Fibroblast of lung (primary cell): ENCODE measurements at regions not wholly inside any gene's neighbourhood (a gene's known extent, or its start where the extent isn't known, plus 50 kb on each side); places are given as distances from the start of the nearest gene placed in this dataset.

Experiments used
- DNase-seq, 2 donors: peaks; one replicate each; pipeline versions ENCODE4 v3.0.0 to v3.0.0-alpha.2; 2010; ENCODE audit warnings: low read depth in 2 of 2
- H2AFZ ChIP-seq: 2 replicates; pipeline ENCODE4 v1.5.1; 2012; ENCODE audit warnings: low read length, control low read depth, inconsistent platforms
- H3K27ac ChIP-seq: 2 replicates; pipeline ENCODE4 v1.5.1; 2011; ENCODE audit warnings: low read length, control low read depth; ENCODE audit not compliant: insufficient read depth
- H3K27me3 ChIP-seq: 2 replicates; pipeline ENCODE4 v1.5.1; 2011; ENCODE audit warnings: mild to moderate bottlenecking, low read length; ENCODE audit not compliant: control insufficient read depth, insufficient read depth
- H3K36me3 ChIP-seq: 2 replicates; pipeline ENCODE4 v1.5.1; 2011; ENCODE audit warnings: low read length; ENCODE audit not compliant: control insufficient read depth, insufficient read depth
- H3K4me1 ChIP-seq: 2 replicates; pipeline ENCODE4 v1.5.1; 2011; ENCODE audit warnings: low read length; ENCODE audit not compliant: control insufficient read depth, insufficient read depth; ENCODE audit errors: extremely low read depth
- H3K4me2 ChIP-seq: 2 replicates; pipeline ENCODE4 v1.5.1; 2011; ENCODE audit warnings: low read length, control low read depth; ENCODE audit not compliant: insufficient read depth; ENCODE audit errors: extremely low read depth
- H3K4me3 ChIP-seq, 4 experiments: fragments of 200-600 bp in 1 of 4; sonication (generic) in 1 of 4; replicated peaks in 1 of 4; 2 replicates each; pipeline ENCODE4 v1.5.1; 2011 to 2016; ENCODE audit warnings: low read length in 4 of 4, low read depth in 3 of 4, mild to moderate bottlenecking in 3 of 4, control low read depth in 2 of 4, inconsistent platforms in 1 of 4, mixed read lengths in 1 of 4; ENCODE audit not compliant: insufficient read depth in 1 of 4; ENCODE audit errors: control extremely low read depth in 1 of 4
- H3K79me2 ChIP-seq: 2 replicates; pipeline ENCODE4 v1.5.1; 2012; ENCODE audit warnings: mild to moderate bottlenecking, low read length, inconsistent platforms; ENCODE audit not compliant: control insufficient read depth, insufficient read depth
- H3K9ac ChIP-seq: 2 replicates; pipeline ENCODE4 v1.5.1; 2011; ENCODE audit warnings: mild to moderate bottlenecking, low read length, control low read depth; ENCODE audit not compliant: insufficient read depth
- H3K9me3 ChIP-seq: 2 replicates; pipeline ENCODE4 v1.5.1; 2012; ENCODE audit warnings: low read depth, low read length; ENCODE audit not compliant: control insufficient read depth, insufficient read depth
- H4K20me1 ChIP-seq: 2 replicates; pipeline ENCODE4 v1.5.1; 2011; ENCODE audit warnings: low read length; ENCODE audit not compliant: control insufficient read depth, insufficient read depth; ENCODE audit errors: extremely low read depth
- EZH2 ChIP-seq: IDR thresholded peaks from 2 replicates; pipeline ENCODE4 v1.5.1; 2012; ENCODE audit warnings: low read length, control low read depth, mild to moderate bottlenecking; ENCODE audit errors: missing control alignments
- TF ChIP-seq, protein P1 (sequence below), 2 donors: IDR thresholded peaks in 1 of 2; conservative IDR thresholded peaks in 1 of 2; 1 replicate in 1 of 2; 2 replicates in 1 of 2; pipeline ENCODE4 v1.5.1; 2011 to 2012; ENCODE audit warnings: low read length in 2 of 2, control low read depth in 1 of 2, inconsistent platforms in 1 of 2, low read depth in 1 of 2, mild to moderate bottlenecking in 1 of 2

DNA sequence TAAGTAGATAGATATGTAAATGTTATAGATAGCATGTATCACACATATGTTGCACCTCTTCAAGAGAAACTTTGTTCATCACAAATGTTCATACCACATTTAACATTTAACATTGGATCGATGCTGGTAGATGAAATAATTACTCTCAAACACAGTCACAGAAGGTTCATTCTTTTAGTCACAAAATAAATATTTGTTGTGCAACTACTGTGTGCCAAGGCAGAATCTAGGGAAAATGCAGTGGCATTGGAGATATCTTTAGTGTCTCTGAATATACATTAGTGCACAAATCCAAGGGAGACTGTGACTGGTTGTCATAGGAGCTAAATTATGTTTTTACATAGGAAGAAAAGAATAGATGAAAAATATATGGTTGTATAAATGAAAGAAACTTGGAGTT lies 535.7 kb downstream of the BRINP3 start:
- TF ChIP-seq EZH2, result no peak
- TF ChIP-seq, protein P1, sequence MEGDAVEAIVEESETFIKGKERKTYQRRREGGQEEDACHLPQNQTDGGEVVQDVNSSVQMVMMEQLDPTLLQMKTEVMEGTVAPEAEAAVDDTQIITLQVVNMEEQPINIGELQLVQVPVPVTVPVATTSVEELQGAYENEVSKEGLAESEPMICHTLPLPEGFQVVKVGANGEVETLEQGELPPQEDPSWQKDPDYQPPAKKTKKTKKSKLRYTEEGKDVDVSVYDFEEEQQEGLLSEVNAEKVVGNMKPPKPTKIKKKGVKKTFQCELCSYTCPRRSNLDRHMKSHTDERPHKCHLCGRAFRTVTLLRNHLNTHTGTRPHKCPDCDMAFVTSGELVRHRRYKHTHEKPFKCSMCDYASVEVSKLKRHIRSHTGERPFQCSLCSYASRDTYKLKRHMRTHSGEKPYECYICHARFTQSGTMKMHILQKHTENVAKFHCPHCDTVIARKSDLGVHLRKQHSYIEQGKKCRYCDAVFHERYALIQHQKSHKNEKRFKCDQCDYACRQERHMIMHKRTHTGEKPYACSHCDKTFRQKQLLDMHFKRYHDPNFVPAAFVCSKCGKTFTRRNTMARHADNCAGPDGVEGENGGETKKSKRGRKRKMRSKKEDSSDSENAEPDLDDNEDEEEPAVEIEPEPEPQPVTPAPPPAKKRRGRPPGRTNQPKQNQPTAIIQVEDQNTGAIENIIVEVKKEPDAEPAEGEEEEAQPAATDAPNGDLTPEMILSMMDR (conservative IDR thresholded peaks at IDR 0.05 in 1 of 2, IDR thresholded peaks at IDR 0.05 in 1 of 2; ENCODE audit: low read depth in 1 of 2, low read length in 2 of 2), result no peak
- Histone ChIP-seq H4K20me1 (no peaks in the 10 kb centered on the region), H3K4me1 (no peaks in the 10 kb centered on the region), H3K27ac (no peak overlapping the region), H3K4me3 (no peak overlapping the region), H3K4me2 (no peak overlapping the region), H2AFZ (no peak overlapping the region), H3K79me2 (no peaks in the 10 kb centered on the region), H3K9me3 (no peaks in the 10 kb centered on the region), H3K36me3 (no peaks in the 10 kb centered on the region), H3K27me3 (no peaks in the 10 kb centered on the region), H3K9ac (no peak overlapping the region)
- no peak for DNase-seq

DNA sequence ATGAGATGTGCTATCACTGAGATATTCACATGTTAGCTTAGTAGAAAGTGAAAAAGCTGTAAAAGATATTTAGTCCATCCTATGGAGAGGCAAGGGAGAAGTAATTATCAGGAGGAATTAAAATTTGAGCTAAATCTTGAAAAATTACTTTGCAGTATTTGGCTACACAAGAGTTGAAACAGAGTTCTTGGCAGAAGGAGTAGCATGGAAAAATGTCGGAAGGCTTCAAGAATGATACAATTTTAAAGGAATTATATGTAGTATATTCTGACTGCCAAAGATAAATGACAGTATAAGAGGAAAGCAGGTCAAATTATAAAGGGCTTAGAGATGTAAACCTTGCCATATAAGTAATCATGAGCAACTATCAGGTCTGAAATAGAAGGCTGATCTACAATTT lies 518.9 kb downstream of the BRINP3 start:
- Histone ChIP-seq H3K9me3 (no peaks in the 10 kb centered on the region), H3K4me2 (no peak overlapping the region), H3K36me3 (no peaks in the 10 kb centered on the region), H3K27ac (no peak overlapping the region), H4K20me1 (no peaks in the 10 kb centered on the region), H3K9ac (no peak overlapping the region), H3K4me1 (no peaks in the 10 kb centered on the region), H3K79me2 (no peaks in the 10 kb centered on the region), H3K4me3 (no peak overlapping the region), H3K27me3 (no peaks in the 10 kb centered on the region), H2AFZ (no peak overlapping the region)
- no peak for DNase-seq
- TF ChIP-seq, protein P1 (conservative IDR thresholded peaks at IDR 0.05 in 1 of 2, IDR thresholded peaks at IDR 0.05 in 1 of 2; ENCODE audit: low read depth in 1 of 2, low read length in 2 of 2), result no peak
- TF ChIP-seq EZH2, result no peak

DNA sequence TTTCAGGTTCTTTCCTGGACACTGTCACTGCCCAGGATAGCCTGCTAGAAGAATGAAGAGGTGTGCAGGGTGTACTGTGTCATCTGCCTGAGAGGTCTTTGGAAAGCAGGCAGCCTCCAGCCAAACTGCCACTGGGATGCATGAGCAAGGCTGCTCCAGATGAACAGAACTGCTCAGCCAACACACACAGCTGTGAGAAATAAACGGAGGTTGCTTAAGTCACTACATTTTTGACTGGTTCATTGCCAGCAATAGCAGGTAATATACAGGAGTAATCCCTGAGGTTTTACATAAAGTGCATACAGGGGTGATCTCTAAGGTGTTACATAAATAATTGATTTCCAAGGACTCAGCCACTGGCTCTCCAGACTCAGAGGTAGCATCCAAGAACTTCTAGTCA lies 516.9 kb downstream of the BRINP3 start:
- no peaks in the 10 kb centered on the region for H4K20me1 ChIP-seq
- no peak overlapping the region for H3K27ac ChIP-seq
- no peaks in the 10 kb centered on the region for H3K4me1 ChIP-seq
- no peaks in the 10 kb centered on the region for H3K27me3 ChIP-seq
- H3K36me3 ChIP-seq, result no peaks in the 10 kb centered on the region
- H3K9me3 ChIP-seq, result no peaks in the 10 kb centered on the region
- TF ChIP-seq EZH2, result no peak
- TF ChIP-seq, protein P1 (conservative IDR thresholded peaks at IDR 0.05 in 1 of 2, IDR thresholded peaks at IDR 0.05 in 1 of 2; ENCODE audit: low read depth in 1 of 2, low read length in 2 of 2), result no peak
- H3K9ac ChIP-seq, result no peak overlapping the region
- peak; percentile 10 to 47 for DNase-seq
- H3K4me2 ChIP-seq, result no peak overlapping the region
- no peak overlapping the region for H2AFZ ChIP-seq
- peak overlapping the region in 1 of 4 experiments; percentile 16 for H3K4me3 ChIP-seq
- no peaks in the 10 kb centered on the region for H3K79me2 ChIP-seq
